ENCODE measurements at regions not wholly inside any gene's neighbourhood (a gene's known extent, or its start where the extent isn't known, plus 50 kb on each side); places are given as distances from the start of the nearest gene placed in this dataset.

DNA sequence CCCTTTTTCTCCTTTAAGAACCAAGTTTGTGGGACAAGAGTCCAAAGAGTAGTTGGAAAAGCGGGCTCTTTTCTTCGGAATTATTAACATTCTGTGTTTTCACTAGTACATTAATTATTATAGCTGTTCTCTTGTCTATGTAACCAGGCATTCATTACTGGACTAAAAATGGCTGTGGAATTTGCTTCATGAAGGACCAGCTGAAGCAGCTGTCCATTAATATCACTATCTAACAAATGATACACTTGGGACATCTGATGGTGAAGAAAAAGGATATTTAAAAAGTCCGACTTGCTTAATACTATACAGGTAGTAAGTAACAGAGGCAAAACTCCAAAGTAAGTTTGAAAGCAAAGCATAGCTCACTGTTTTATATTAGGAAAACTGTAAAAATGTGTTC, 728.9 kb upstream of the DPPA4 start:
- TF ChIP-seq, protein P1, sequence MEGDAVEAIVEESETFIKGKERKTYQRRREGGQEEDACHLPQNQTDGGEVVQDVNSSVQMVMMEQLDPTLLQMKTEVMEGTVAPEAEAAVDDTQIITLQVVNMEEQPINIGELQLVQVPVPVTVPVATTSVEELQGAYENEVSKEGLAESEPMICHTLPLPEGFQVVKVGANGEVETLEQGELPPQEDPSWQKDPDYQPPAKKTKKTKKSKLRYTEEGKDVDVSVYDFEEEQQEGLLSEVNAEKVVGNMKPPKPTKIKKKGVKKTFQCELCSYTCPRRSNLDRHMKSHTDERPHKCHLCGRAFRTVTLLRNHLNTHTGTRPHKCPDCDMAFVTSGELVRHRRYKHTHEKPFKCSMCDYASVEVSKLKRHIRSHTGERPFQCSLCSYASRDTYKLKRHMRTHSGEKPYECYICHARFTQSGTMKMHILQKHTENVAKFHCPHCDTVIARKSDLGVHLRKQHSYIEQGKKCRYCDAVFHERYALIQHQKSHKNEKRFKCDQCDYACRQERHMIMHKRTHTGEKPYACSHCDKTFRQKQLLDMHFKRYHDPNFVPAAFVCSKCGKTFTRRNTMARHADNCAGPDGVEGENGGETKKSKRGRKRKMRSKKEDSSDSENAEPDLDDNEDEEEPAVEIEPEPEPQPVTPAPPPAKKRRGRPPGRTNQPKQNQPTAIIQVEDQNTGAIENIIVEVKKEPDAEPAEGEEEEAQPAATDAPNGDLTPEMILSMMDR (conservative IDR thresholded peaks at IDR 0.05) = no peak
- no peak for TF ChIP-seq ZFX (IDR thresholded peaks at IDR 0.05)
